ENCODE measurements at regions not wholly inside any gene's neighbourhood (a gene's known extent, or its start where the extent isn't known, plus 50 kb on each side); places are given as distances from the start of the nearest gene placed in this dataset.

DNA sequence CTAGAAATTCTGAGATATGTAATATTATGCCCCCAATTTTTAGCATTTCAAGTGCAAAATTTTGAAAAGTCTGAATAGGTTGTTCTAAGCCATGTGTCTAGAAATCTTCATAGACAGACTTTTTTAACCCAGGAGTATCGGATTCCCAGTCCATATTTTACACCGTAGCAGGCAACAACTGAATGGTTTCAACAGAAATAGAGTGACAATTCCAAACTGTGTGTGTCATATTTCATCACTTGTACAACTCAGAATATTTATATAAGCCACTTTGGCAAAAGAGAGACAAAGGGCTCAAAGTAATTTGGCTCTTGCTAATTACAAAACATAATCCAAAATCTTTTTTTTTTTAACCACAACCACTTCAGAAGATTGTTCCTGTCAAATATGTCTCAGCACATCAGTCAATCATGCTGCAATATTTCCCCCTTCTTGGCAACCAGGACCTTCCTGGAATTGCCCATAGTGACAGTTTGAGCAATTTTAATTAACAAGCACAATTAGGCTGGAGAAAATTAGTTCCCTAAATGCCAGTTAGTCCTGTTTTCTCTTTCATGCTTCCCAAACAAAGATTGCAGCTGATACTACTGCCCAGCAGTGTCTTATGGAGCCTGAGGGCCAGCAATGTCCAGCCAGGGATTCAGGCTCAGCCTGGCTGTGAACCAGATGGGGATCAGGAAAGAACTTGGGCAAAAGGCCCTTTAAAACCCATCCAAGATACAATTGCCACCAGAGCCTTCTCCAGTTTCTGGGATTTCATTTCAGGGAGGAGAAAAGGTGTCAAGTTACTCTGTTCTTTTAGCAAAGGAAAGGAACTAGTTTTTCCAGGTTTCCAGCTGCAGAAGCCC is 533.3 kb upstream of the GHITM start:
- no peak for DNase-seq

DNA sequence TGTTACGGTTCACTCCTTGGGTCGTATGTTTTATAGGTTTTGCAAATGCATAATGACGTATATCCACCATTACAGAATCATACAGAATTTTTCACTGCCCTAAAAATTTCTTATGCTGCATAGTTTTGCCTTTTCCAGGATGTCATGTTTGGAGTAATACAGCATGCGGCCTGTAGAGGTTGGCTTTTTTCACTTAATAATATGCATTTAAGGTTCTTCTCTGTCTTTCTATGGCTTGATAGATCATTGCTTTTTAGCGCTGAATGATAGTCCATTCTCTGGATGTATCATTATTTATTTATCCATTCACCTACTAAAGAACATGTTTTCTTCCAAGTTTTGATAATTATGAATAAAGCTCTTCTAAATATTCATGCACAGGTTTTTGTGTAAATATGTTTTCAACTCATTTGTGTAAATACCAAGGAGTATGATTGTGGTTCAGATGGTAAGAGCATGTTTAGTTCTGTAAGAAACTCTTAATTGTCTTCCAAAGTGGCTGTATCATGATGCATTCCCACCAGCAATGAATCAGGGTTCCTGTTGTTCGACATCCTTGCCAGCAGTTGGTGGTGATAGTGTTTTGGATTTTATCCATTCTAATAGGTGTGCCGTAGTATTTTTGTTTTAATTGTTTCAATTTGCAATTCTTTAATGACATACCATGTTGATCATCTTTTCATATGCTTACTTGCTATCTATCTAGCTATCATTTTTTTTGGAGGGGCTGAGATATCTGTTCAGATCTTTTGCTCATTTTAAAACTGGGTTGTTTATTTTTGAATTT is 531.2 kb upstream of the GHITM start:
- DNase-seq, result no peak

DNA sequence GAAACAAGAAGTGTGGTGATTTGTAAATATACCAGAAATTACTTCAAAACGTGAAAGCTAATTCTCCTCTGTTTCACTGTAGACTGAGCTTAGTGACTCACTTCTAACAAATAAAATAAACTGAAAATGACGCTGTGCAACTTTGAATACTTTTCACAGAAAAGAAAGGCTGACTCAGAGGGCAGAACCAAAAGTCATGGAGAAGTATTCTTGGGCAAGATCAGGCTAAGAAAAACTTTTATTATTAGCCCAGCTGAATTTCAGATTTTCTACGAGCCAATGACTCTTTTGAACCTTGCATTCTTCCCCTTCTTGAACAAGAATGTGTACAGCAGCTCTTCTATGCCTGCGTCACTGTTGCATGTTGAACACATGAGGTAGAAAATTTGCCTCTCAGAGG is 527.3 kb upstream of the GHITM start:
- DNase-seq, result no peak

DNA sequence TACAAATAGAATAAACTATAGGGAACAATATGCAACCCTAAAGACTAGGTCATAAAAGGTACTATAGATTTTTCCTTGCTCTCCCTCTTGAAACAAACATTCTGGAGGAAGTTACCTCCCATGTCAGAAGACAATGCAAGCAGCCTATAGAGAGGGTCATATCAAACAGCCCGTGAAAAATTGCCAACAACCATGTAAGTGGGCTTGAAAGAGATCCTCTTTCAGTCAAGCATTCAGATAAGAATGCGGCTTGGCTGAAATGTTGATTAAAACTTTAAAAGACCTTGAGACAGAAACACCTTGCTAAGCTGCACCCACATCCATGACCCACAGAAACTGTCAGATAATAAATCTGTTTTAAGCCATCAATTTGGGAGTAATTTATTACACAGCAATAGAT is 526.6 kb upstream of the GHITM start:
- no peak for DNase-seq

DNA sequence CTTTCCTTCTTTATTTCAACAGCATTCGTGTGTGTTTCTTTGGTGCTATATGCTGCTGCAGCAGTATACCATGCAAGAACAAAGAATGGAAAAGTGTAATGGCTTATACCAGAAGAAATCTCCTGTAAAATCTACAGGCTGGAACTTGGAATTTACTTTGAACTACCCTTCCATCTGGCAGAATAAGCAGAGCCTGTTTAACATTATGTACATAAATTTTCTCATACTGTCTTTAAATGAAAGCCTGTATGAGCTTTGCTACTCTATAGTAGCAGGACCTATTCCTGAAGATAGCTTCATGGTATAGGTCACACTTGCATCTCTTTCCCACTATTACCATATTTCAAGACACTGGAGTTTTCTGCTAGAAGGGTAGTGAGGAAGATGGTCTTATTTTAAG is 522.1 kb upstream of the GHITM start:
- DNase-seq, result no peak

DNA sequence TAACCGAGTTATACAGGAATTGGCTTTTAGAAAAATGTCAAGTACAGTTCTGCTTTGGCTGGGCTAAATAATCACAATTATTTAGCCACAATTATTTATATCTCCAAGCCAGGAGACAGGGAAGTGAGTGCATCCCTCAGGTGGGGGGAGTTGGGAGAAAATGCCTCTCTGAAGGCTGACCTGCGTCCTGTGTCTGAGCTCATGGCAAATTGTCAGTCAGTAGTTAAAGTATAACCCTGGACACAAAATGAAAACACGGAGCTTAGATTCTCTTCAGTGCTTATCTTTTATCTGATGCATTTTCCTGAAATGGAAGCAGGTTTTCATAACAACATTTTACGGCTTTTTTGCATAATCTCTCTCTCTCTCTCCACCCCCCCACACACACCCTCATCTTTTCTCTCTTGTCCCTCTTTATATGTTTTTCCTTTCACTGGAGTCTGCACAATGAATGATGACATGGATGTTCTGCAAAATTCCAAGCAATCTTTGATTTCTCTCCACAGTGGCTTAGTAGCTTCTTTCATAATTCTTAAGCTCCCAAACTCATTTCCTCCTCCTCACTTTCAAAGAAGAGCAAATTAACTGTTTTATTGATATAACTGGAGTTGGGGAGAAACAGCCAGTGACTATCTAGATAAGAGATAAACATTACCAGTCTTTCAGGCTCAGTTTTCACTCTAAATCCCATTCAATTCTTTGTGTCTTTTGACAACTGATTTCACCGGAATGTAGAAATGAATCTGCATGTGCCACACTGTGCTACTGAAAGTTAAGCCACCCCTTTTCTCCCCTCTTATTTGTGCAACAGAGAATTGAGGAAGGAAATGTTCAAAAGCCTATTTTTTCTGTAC is 521.4 kb upstream of the GHITM start:
- DNase-seq, result no peak

DNA sequence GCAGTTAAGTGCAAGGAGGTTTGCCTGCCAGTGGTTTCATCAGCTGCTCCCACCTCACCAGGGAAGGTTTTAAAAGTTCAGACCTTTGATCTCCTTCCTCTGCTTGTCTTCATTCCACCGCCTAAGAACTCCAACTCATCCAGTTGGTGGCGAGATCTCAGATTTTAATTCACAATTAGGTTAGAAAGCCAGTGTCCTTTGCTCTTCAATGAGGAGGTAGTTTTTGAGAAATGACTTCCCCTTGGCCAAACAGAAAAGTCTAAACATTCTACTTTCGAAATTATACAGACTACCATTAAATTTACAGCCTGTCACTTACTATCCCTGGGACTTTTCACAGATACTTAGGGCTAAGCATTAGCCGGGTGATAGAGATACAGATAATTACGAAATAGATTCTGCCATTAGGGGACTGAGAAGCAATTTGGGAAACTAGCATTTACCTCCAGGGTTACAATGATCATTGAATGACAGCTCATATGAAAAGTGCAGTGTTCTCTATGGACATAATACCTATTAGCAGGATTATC is 513.4 kb upstream of the GHITM start:
- no peak for DNase-seq

DNA sequence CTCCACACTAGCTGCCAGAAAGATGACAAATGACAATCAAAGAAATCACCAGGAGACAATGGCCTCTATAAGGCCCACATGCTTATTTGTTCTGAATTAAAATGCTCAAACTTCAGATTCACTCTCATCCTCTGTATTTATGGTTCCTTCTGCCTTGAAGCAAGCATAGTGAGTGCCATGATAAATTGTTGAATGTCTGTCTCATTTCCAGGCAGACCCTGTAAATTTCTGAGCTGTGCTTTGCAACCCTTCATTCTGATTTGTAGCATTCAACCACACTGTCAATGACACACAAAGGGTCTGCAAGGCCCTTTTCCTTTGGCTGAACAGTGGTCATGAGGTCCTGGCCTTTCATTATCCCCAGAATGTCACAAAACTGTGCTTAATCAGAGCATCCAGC is 506.6 kb upstream of the GHITM start:
- no peak for DNase-seq

DNA sequence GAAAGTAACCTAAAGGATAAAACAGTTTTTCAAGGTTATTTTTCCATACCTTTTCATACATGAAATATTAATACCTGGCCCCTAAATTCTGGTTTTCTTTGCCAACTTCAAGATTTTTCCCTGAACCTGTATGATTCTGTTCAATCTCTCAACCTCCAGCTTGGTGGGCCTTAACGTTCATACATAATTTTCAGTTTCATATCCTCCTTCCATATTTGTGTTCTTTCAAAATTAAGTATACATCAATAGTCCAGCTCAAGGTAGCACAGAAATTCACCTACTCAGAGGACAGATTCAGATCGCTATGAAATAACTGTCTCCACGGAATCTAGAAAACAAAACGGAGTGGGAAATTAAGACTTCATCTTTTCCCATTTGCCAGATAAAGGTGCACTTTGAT is 505.8 kb upstream of the GHITM start:
- DNase-seq, result no peak

DNA sequence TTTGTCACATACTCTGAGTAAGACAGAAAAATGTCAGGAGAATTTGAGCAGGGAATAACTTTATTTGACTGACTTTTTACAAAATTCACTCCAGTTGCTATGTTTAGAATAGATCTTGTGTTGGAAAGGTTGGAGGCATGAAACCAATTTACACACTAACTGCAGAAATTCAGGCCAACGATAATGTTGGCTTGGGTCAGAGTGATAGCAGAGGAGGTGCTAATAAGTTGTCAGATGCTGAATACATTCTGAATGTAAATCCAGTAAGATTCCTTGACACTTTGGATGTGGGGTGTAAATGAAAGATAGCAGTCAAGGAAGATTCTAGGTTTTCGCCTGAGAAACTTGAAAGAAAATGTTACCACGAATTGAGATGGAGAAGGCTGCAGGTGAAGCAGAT is 502.5 kb upstream of the GHITM start:
- DNase-seq, result no peak

DNA sequence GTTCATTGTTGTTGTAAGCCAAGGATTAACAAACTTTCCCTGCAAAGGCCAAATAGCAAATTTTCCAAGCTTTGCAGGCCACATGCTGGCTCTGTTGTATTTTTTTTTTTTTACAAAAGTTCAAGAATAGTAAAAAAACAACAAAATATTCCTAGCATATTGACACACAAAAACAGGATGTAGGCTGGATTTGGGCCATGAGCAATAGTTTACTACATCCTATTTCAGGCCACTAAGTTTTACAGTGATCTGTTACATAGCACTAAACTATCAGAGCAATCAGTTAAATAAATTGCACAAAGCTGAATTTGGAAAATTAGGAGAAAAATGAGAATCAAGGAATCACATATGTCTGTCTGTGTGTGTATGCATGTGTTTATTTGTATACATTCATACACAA is 491.8 kb upstream of the GHITM start:
- no peak for DNase-seq

DNA sequence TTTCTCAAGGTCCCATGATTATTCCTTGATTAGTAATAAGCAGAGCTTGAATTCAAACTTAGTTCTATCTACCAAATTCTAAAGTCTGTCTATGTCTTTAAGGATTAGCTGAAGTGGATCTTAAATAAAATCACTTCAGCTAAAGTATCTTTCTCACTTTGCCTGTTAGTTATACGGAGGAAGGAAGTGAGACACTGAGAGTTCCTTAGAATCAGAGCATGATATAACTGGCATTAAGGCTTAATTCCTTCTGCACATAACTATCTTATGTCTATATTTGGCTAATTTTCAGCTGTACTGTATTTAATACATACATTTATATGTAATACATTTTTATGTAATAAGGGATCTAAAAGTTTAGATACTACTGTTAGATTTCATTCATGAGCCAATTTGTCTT is 491.1 kb upstream of the GHITM start:
- DNase-seq, result no peak

DNA sequence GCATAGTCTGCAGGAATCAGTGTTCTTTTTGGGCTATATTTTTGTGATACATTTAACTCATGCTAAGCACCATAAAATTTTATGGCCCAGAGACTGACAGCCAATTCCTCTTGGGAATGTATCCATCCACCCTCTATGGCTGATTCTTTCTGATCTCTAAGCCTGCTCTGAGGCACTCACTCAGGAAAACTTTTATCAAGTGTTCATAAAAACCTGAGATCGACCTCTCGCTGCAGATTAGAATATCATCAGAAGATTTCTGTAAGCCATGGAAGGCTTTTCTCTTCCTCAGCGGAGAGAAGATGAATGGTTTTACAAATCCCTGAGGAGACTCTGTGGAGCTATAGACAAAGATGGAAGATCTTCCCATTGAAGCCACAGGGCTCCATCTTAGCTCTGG is 489.8 kb upstream of the GHITM start:
- no peak for DNase-seq

DNA sequence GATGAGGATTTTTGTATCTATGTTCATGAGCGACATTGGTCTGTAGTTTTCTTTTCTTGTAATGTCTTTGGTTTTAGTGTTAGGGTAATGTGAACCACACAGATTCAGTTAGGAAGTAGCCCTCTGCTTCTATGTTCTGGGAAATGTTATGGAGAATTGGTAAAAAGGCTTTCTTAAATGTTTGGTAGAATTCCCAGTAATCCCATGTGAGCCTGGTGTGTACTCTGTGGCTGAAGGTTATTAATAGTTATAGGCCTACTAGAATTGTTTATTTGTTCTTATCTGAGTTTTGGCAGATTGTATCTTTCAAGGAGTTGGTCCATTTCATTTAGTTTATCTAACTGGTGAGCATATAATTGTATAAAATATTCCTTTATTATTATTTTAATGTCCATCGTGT is 484.6 kb upstream of the GHITM start:
- no peak for DNase-seq

DNA sequence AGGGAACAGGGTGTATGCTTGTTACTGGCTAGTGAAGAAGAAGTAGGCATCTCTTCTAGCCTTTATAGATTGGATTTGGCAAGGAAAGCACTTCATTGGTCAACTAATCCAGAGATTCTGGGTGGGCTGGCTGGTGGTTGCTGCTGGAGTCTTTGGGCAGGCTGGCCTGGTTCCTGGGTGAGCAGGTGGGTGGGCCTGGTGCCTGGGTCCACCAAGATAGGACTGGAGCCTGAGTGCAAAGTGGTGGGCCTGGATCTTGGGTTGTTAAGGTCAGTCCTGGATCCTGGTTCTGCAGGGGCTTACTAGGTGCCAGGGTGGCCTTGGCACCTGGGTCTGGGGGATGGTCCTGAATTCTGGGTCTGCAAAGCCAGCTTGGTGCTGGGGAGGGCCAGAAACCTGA is 482.4 kb upstream of the GHITM start:
- DNase-seq, result no peak

DNA sequence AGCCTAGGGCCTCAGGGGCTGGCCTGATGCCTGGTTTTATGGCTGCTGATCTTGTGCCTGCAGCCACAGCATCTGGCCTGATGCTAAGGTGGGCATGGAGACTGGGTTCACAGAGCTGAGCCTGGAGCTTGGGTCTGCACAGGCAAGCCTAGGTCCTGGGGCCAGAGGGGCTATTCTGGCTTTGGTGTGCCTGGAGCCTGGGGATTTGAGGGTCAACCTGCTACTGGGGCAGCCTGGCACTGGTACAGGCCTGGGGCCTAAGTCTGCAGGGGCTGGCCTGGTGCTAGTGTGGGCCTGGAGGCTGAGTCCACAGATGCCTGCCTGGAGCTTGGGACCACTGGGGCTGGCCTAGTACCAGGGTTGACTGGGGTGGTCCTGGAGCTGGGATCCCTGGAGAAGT is 481.8 kb upstream of the GHITM start:
- no peak for DNase-seq

DNA sequence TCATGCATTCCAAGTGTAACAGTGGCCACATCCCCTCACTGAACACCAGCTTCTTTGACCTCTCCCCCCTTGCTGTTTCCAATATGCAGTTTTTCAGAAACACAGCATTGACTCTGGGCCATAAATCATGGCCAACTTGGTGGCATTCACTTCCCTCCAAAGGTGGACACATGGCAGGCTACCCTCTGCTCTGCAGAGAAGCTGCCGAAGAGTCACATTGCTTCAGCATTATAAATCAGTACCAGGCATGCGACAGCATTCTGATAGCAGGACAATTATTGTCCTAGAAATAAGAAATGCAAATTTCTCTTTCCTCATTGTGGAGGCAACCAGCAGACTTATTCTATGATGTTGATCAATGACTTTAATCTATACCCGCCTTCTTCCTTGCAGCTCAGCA is 475.4 kb upstream of the GHITM start:
- DNase-seq, result no peak

DNA sequence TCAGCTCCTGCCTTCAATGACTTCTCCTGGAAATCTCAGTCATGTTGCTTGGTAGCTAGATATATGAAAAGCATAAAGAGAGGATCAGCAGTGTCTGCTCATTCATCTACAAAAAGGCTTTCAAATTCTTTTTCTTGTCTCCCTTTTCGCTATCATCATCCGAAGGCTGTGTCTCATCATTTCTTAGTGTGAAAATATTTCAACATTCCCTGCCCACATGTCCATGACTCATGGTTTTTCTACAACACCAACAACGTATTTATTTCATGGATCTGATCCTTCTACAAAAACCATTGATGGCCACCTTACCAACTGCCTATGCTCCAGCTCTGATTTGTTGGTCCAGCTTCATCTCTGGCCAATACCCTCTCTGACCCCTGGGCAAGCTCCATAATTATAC is 472.5 kb upstream of the GHITM start:
- DNase-seq, result no peak

DNA sequence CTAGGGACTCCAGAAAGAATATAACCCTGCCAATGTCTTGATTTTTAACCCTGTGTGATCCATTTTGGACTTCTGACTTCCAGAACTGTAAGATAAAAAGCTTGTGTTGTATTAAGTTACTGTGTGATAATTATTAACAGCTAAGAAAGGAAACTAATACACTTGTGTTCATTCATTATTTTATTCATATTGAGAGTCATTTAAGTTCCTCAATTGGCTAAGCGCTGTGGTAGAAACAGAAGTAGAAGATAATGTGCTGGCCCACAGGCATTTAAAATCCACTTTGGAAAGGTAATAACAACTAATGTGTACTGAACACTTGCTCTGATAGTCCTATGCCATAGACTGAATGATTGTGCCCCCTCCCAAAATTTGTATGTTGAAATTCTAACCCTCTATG is 471.7 kb upstream of the GHITM start:
- no peak for DNase-seq

DNA sequence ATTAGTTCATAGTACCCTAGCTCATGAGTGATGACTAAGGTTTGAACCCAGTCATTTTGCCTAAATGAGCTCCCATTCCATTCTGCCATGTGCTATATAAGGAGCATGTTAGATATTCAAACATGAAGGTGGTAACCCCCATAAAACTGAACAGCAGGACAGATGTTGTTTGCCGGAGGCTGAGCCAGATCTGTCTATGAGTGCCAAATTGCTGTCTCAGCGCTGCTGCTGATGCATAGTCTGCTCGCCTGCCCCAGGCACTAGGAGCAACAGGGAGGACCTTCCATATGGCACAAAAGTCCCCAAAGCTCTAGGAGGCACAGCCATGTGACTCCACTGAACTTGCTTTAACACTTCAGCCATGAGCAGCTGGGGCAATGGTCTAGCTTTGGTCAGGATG is 466.0 kb upstream of the GHITM start:
- DNase-seq, result no peak

DNA sequence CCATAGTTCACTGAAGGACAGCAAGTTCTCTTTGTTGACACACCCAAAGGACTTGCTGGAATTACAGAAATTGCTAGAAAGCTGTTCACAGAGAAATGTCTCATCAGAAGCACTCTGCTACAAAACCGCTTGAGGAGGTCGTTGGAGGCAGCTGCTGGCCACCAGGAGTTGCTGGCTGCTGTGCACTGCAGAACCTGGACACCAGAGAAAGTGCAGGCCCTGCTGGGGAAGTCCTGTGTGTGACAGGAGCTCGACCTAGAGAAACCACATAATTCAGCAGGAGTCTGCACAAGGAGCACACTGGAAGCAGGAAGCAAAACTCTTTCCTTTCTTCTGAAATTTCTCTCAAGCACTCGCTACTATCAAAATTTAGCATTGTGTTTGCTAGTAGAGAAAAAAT is 461.5 kb upstream of the GHITM start:
- no peak for DNase-seq

DNA sequence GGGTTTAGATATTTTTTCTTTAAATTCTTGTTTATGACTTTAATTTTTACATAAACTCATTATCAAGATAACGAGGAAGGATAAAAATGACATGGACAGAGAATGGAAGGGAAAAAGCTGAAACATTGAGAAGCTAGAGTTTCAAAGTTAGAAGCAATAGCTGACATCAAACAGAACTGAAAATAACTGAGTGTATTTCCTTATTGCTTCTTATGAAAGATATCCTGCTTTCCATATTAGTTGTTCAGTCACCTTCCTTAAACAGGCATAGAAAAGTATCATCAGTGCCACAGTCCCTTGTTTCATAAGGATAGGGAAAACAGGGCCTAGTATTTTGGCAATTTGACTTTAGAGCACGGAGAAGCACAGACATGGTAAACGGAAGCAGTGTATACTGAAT is 460.5 kb upstream of the GHITM start:
- DNase-seq, result no peak

DNA sequence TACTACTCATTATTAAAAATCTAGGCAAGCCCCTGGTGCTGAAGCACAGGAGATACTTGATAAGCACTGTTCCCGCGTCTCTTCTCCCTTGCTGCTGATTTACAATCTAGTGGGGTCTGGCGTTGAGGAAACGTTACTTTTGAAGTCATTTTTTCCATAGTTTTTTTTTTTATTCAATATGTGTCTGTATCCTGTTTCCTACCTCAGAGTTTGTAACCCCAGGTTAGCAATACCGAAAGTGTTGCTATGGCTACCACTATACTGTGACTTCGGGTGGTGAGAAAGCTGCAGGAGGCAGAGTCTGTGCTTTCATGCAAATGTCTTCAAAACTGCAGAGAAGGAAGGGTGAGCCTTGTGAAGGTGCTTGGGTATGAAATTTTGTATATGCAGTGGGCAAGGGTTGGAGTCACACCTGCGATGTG is 458.8 kb upstream of the GHITM start:
- DNase-seq, result no peak
